Neural cell (in vitro differentiated cells): ENCODE measurements at regions not wholly inside any gene's neighbourhood (a gene's known extent, or its start where the extent isn't known, plus 50 kb on each side); places are given as distances from the start of the nearest gene placed in this dataset.

Experiments used
- H2AFZ ChIP-seq: fragments of 200-600, 300-800 bp; sonication (generic), shearing (Covaris generic); 2 replicates; pipeline ENCODE4 v1.6.0; 2014; ENCODE audit warnings: low read depth, mild to moderate bottlenecking, antibody characterized with exemption, low read length, moderate library complexity
- H3F3A ChIP-seq: fragments of 200-600 bp; shearing (Covaris generic); 2 replicates; pipeline ENCODE4 v1.6.1; 2016; ENCODE audit warnings: mild to moderate bottlenecking, moderate library complexity, mixed read lengths, antibody characterized with exemption, low read length; ENCODE audit not compliant: insufficient read depth, poor library complexity, severe bottlenecking
- H3K27ac ChIP-seq: fragments of 200-600, 300-800 bp; sonication (generic), shearing (Covaris generic); 2 replicates; pipeline ENCODE4 v1.5.1; 2014; ENCODE audit warnings: mild to moderate bottlenecking, low read length, moderate library complexity
- H3K27me3 ChIP-seq: fragments of 300-800, 200-600 bp; sonication (generic), shearing (Covaris generic); 2 replicates; pipeline ENCODE4 v1.6.0; 2014; ENCODE audit warnings: mild to moderate bottlenecking, low read depth, low read length, moderate library complexity; ENCODE audit not compliant: insufficient read depth
- H3K36me3 ChIP-seq: fragments of 300-800, 200-600 bp; sonication (generic), shearing (Covaris generic); 2 replicates; pipeline ENCODE4 v1.5.1; 2014; ENCODE audit warnings: mild to moderate bottlenecking, antibody characterized with exemption, low read length, moderate library complexity; ENCODE audit not compliant: insufficient read depth
- H3K4me2 ChIP-seq: fragments of 300-800, 200-600 bp; sonication (generic), shearing (Covaris generic); 2 replicates; pipeline ENCODE4 v1.6.0; 2014; ENCODE audit warnings: mild to moderate bottlenecking, low read length
- H3K4me3 ChIP-seq: fragments of 300-800, 200-600 bp; sonication (generic), shearing (Covaris generic); 2 replicates; pipeline ENCODE4 v1.5.1; 2014; ENCODE audit warnings: mild to moderate bottlenecking, low read length, moderate library complexity
- H3K79me2 ChIP-seq: fragments of 200-600 bp; shearing (Covaris generic); replicated peaks from 2 replicates; pipeline ENCODE4 v1.6.0; 2014; ENCODE audit warnings: mild to moderate bottlenecking, low read length, moderate library complexity; ENCODE audit not compliant: insufficient read depth
- H3K9ac ChIP-seq: fragments of 300-800, 200-600 bp; sonication (generic), shearing (Covaris generic); 2 replicates; pipeline ENCODE4 v1.6.1; 2016; ENCODE audit warnings: mild to moderate bottlenecking, low read length, mixed read lengths
- H3K9me2 ChIP-seq: fragments of 200-600 bp; shearing (Covaris generic); 2 replicates; pipeline ENCODE4 v1.6.1; 2016; ENCODE audit warnings: mild to moderate bottlenecking, low read length, mixed read lengths; ENCODE audit not compliant: insufficient read depth
- H3K9me3 ChIP-seq: fragments of 200-600, 300-800 bp; sonication (generic), shearing (Covaris generic); 2 replicates; pipeline ENCODE4 v1.6.1; 2016; ENCODE audit warnings: mild to moderate bottlenecking, mixed run types, low read length, moderate library complexity, mixed read lengths
- H4K20me1 ChIP-seq: fragments of 200-600 bp; shearing (Covaris generic); 2 replicates; pipeline ENCODE4 v1.6.1; 2016; ENCODE audit warnings: mild to moderate bottlenecking, mixed run types; ENCODE audit not compliant: insufficient read depth
- CTCF ChIP-seq: fragments of 450-650 bp; IDR thresholded peaks from 2 replicates; pipeline ENCODE4 v1.5.1; 2014; ENCODE audit warnings: antibody characterized with exemption, mild to moderate bottlenecking, moderate library complexity; ENCODE audit not compliant: poor library complexity, severe bottlenecking
- EP300 ChIP-seq: fragments of 450-650 bp; conservative IDR thresholded peaks from 2 replicates; pipeline ENCODE4 v1.6.1; 2014; ENCODE audit warnings: antibody characterized with exemption, mild to moderate bottlenecking, moderate library complexity; ENCODE audit not compliant: poor library complexity, severe bottlenecking
- EZH2 ChIP-seq: fragments of 200-600, 300-800 bp; shearing (Covaris generic), sonication (generic); IDR thresholded peaks from 2 replicates; pipeline ENCODE4 v1.6.1; 2014; ENCODE audit warnings: antibody characterized with exemption, low read length, borderline replicate concordance, mild to moderate bottlenecking; ENCODE audit not compliant: insufficient read depth, poor library complexity, severe bottlenecking
- MXI1 ChIP-seq: fragments of 450-650 bp; conservative IDR thresholded peaks from 2 replicates; pipeline ENCODE4 v1.6.1; 2014; ENCODE audit warnings: antibody characterized with exemption, mild to moderate bottlenecking; ENCODE audit not compliant: poor library complexity, severe bottlenecking
- POLR2AphosphoS5 ChIP-seq: IDR thresholded peaks from 2 replicates; pipeline ENCODE4 v1.6.1; 2012
- RAD21 ChIP-seq: fragments of 450-650 bp; conservative IDR thresholded peaks from 2 replicates; pipeline ENCODE4 v1.6.1; 2014; ENCODE audit warnings: antibody characterized with exemption, mild to moderate bottlenecking, moderate library complexity
- REST ChIP-seq: IDR thresholded peaks from 2 replicates; pipeline ENCODE4 v1.6.1; 2012; ENCODE audit warnings: borderline replicate concordance
- SMC3 ChIP-seq: fragments of 450-650 bp; conservative IDR thresholded peaks from 2 replicates; pipeline ENCODE4 v1.6.1; 2014; ENCODE audit warnings: antibody characterized with exemption, mild to moderate bottlenecking, moderate library complexity; ENCODE audit not compliant: poor library complexity
- TAF1 ChIP-seq: IDR thresholded peaks from 2 replicates; pipeline ENCODE4 v1.6.1; 2012; ENCODE audit warnings: low read depth

GRCh38 chr13:90933097-90933826 is 414.2 kb upstream of the MIR17HG start:
- Histone ChIP-seq H3K9ac (no peak overlapping the region), H3K9me2 (no peaks in the 10 kb centered on the region), H4K20me1 (no peaks in the 10 kb centered on the region), H3K27me3 (no peaks in the 10 kb centered on the region), H3K4me3 (no peak overlapping the region), H2AFZ (no peak overlapping the region), H3K4me2 (no peak overlapping the region), H3K36me3 (no peaks in the 10 kb centered on the region), H3K27ac (no peak overlapping the region), H3K9me3 (no peaks in the 10 kb centered on the region), H3F3A (no peaks in the 10 kb centered on the region), H3K79me2 (no peaks in the 10 kb centered on the region)
- TF ChIP-seq RAD21 (no peak), CTCF (no peak), EP300 (no peak), EZH2 (no peak), MXI1 (no peak), SMC3 (no peak), REST (no peak), TAF1 (no peak), POLR2AphosphoS5 (no peak)

GRCh38 chr13:90934741-90935140 is 412.7 kb upstream of the MIR17HG start:
- H2AFZ ChIP-seq: no peak overlapping the region
- TF ChIP-seq EZH2 (no peak), TAF1 (no peak), MXI1 (no peak), REST (no peak), CTCF (no peak), EP300 (no peak), RAD21 (no peak), POLR2AphosphoS5 (no peak), SMC3 (no peak)
- no peaks in the 10 kb centered on the region for H4K20me1 ChIP-seq
- no peaks in the 10 kb centered on the region for H3K36me3 ChIP-seq
- no peaks in the 10 kb centered on the region for H3F3A ChIP-seq
- H3K4me2 ChIP-seq: no peak overlapping the region
- H3K9me2 ChIP-seq: no peaks in the 10 kb centered on the region
- no peak overlapping the region for H3K4me3 ChIP-seq
- no peaks in the 10 kb centered on the region for H3K79me2 ChIP-seq
- no peak overlapping the region for H3K27ac ChIP-seq
- H3K9ac ChIP-seq: no peak overlapping the region
- no peaks in the 10 kb centered on the region for H3K27me3 ChIP-seq
- no peaks in the 10 kb centered on the region for H3K9me3 ChIP-seq
